Mammary epithelial cell (primary cell): ENCODE measurements at regions not wholly inside any gene's neighbourhood (a gene's known extent, or its start where the extent isn't known, plus 50 kb on each side); places are given as distances from the start of the nearest gene placed in this dataset.

Experiments used
- CTCF ChIP-seq, 2 donors: IDR thresholded peaks in 1 of 2; conservative IDR thresholded peaks in 1 of 2; 2 replicates each; pipeline ENCODE4 v1.5.1; 2011 to 2012; ENCODE audit warnings: inconsistent platforms in 2 of 2, low read length in 2 of 2, mild to moderate bottlenecking in 2 of 2, control low read depth in 1 of 2, low read depth in 1 of 2; ENCODE audit not compliant: insufficient read depth in 1 of 2; ENCODE audit errors: extremely low read depth in 1 of 2
- EZH2 ChIP-seq: IDR thresholded peaks from 2 replicates; pipeline ENCODE4 v1.6.1; 2012; ENCODE audit warnings: low read length, inconsistent platforms, borderline replicate concordance

- TF ChIP-seq CTCF (conservative IDR thresholded peaks at IDR 0.05 in 1 of 2, IDR thresholded peaks at IDR 0.05 in 1 of 2; ENCODE audit: extremely low read depth in 1 of 2, insufficient read depth in 1 of 2, low read depth in 1 of 2, low read length in 2 of 2) (no peak), EZH2 (no peak)
These were observed 176.1 kb downstream of the ID4 start for GRCh38 chr6:20013066-20013861.
